Cerebellar cortex (tissue), 1 donor: ENCODE measurements at regions not wholly inside any gene's neighbourhood (a gene's known extent, or its start where the extent isn't known, plus 50 kb on each side); places are given as distances from the start of the nearest gene placed in this dataset.
"Not testable (repeated sequence)": the region's sequence is repeated elsewhere in the genome, so short reads cannot be mapped to it uniquely, and the experiment has no call there.

Experiments
- DNase-seq: peaks from one replicate; pipeline ENCODE4 v3.0.0-alpha.2; 2015; ENCODE audit warnings: low spot score

- no peak for DNase-seq
Measured at GRCh38 chr14:27623782-27624181, 1025.9 kb upstream of the NOVA1 start.

- no peak for DNase-seq
Measured at GRCh38 chr14:27634056-27634970, 1036.5 kb upstream of the NOVA1 start.

- DNase-seq: not testable (repeated sequence)
Measured at GRCh38 chr14:27640688-27641087, 1042.9 kb upstream of the NOVA1 start.

GRCh38 chr14:27642251-27642866 is 1044.5 kb upstream of the NOVA1 start:
- DNase-seq: no peak

GRCh38 chr14:27660683-27661082 is 1062.8 kb upstream of the NOVA1 start:
- no peak for DNase-seq

GRCh38 chr14:27668531-27668930 is 1070.7 kb upstream of the NOVA1 start:
- DNase-seq: no peak

- no peak for DNase-seq
Measured at GRCh38 chr14:27672047-27672446, 1074.2 kb upstream of the NOVA1 start.

GRCh38 chr14:27672811-27673737 is 1075.2 kb upstream of the NOVA1 start:
- not testable (repeated sequence) for DNase-seq

- no peak for DNase-seq
Measured at GRCh38 chr14:27686137-27686536, 1080.5 kb upstream of the FOXG1 start.

GRCh38 chr14:27688841-27689444 is 1077.6 kb upstream of the FOXG1 start:
- no peak for DNase-seq

GRCh38 chr14:27712364-27712763 is 1054.2 kb upstream of the FOXG1 start:
- no peak for DNase-seq

GRCh38 chr14:27715561-27715960 is 1051.0 kb upstream of the FOXG1 start:
- no peak for DNase-seq

- DNase-seq: no peak
Measured at GRCh38 chr14:27721760-27722159, 1044.8 kb upstream of the FOXG1 start.

GRCh38 chr14:27725482-27725881 is 1041.1 kb upstream of the FOXG1 start:
- no peak for DNase-seq

- DNase-seq: no peak
Measured at GRCh38 chr14:27727251-27727770, 1039.3 kb upstream of the FOXG1 start.

- DNase-seq: no peak
Measured at GRCh38 chr14:27730204-27730603, 1036.4 kb upstream of the FOXG1 start.

GRCh38 chr14:27739657-27740156 is 1026.9 kb upstream of the FOXG1 start:
- no peak for DNase-seq

- DNase-seq: no peak
Measured at GRCh38 chr14:27750114-27750513, 1016.5 kb upstream of the FOXG1 start.

GRCh38 chr14:27757642-27758041 is 1008.9 kb upstream of the FOXG1 start:
- DNase-seq: not testable (repeated sequence)

- not testable (repeated sequence) for DNase-seq
Measured at GRCh38 chr14:27760367-27760766, 1006.2 kb upstream of the FOXG1 start.
